ENCODE measurements at regions not wholly inside any gene's neighbourhood (a gene's known extent, or its start where the extent isn't known, plus 50 kb on each side); places are given as distances from the start of the nearest gene placed in this dataset.

DNA sequence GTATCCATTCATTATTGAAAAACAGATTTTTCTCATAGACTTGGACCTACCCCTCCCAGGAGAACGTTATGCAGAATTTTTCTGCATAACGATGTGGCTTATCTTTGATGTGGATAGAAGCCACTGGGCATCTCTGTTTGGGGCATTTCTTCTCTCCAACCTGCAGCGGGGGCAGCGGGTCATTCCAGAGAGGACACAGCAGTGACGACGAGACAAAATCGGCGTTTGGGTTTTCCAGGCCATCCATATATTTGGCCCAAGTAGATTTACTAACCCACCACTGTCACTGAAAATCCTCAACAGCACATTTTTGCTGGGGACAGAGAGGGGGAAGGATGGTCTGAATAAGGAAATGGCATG is 299.3 kb upstream of the PITRM1 start:
- Histone ChIP-seq H3K9me3 (ENCODE audit: control insufficient read depth, insufficient read depth, low read length) (no peaks in the 10 kb centered on the region), H3K79me1 (ENCODE audit: low read depth in 1 of 2, low read length in 2 of 2) (peaks cover 0 to 10% of the 10 kb centered on the region in 2 experiments; a peak in 2 of 4 replicates), H2BK120ac (ENCODE audit: low read depth, low read length) (peak overlapping the region; percentile 89), H4K91ac (ENCODE audit: insufficient read depth, low read depth, low read length) (peak overlapping the region; percentile 69), H3K56ac (ENCODE audit: extremely low read depth, insufficient read depth, low read length) (no peak overlapping the region), H3K23ac (ENCODE audit: low read depth, low read length) (peak overlapping the region; percentile 41; the same call in 1 of the 2 replicates), H2AFZ (replicated peaks; ENCODE audit: low read length, poor library complexity) (no peak overlapping the region), H4K5ac (ENCODE audit: low read depth, low read length) (peak overlapping the region; percentile 19; the same call in 1 of the 2 replicates), H3K4me2 (ENCODE audit: low read depth, low read length) (no peak overlapping the region), H3K4ac (ENCODE audit: low read depth, low read length) (peak overlapping the region; percentile 82), H2BK20ac (ENCODE audit: low read depth, low read length) (peak overlapping the region; percentile 69; the same call in 1 of the 2 replicates), H3K14ac (replicated peaks; ENCODE audit: low read depth, low read length) (peak overlapping the region; percentile 69; the same call in 1 of the 2 replicates), H3K9me1 (ENCODE audit: insufficient read depth, low read length) (peaks cover 22% of the 10 kb centered on the region), H2BK5ac (ENCODE audit: low read depth, low read length, poor library complexity, severe bottlenecking) (peak overlapping the region; percentile 12), H2AK5ac (ENCODE audit: low read depth, low read length) (peak overlapping the region; percentile 77), H3K27me3 (ENCODE audit: control insufficient read depth, insufficient read depth, low read length) (no peaks in the 10 kb centered on the region), H3K9ac (ENCODE audit: low read depth, low read length) (no peak overlapping the region), H3K4me3 (ENCODE audit: insufficient read depth, low read depth, low read length) (no peak overlapping the region), H3K4me1 (ENCODE audit: control insufficient read depth, insufficient read depth, low read length) (peaks cover 19% of the 10 kb centered on the region), H2AK9ac (replicated peaks; ENCODE audit: low read depth, low read length, poor library complexity) (peak overlapping the region; percentile 62), H2BK15ac (ENCODE audit: low read depth, low read length) (peak overlapping the region; percentile 71; the same call in 2 of the 3 replicates), H3K27ac (ENCODE audit: insufficient read depth, low read length) (peak overlapping the region; percentile 81; the same call in 1 of the 2 replicates), H4K20me1 (ENCODE audit: insufficient read depth, low read length) (peaks cover 3% of the 10 kb centered on the region), H3K36me3 (ENCODE audit: control insufficient read depth, insufficient read depth, low read length) (no peaks in the 10 kb centered on the region), H4K8ac (ENCODE audit: low read depth in 2 of 2, low read length in 2 of 2) (peak overlapping the region; percentile 28 to 82; a peak in 2 of 4 replicates), H3K18ac (ENCODE audit: low read depth, low read length) (peak overlapping the region; percentile 85)
- POLR2A ChIA-PET (ENCODE audit: unreplicated experiment), result interaction anchor here (0.6 to 0.9 kb wide), 2 partner anchors 313 to 445 kb away, joined by 3 to 4 read pairs; partner anchors contain the start of gene KLF6
- no CpG with 5 or more reads among the region's 8 CpGs for WGBS, 2 experiments (ENCODE audit: extremely low coverage in 2 of 2, insufficient read length in 1 of 2)
- dilution Hi-C loops (cut with HindIII; ENCODE audit: low sequenced_read_pairs, unreplicated experiment), result no loop called here
- intact Hi-C loops (cut with micrococcal nuclease), result no loop called here
- ATAC-seq (ENCODE audit: low read depth) (no peak), DNase-seq (no peak)
- in situ Hi-C loops (cut with MboI; ENCODE audit: low sequenced_read_pairs), result no loop called here
- TF ChIP-seq CEBPB (IDR thresholded peaks at IDR 0.05; ENCODE audit: low read depth, low read length) (no peak), POLR2A (IDR thresholded peaks at IDR 0.05; ENCODE audit: low read depth, low read length) (no peak), SMC3 (IDR thresholded peaks at IDR 0.05; ENCODE audit: low read depth, low read length) (no peak)
- CTCF ChIA-PET, result interaction anchor here (1.2 kb wide), 1 partner anchor 279 kb away, joined by 5 read pairs; no protein-coding TSS in a partner anchor
- BruUV-seq (replicated peaks), result no TSS peak
